HG02885 (cell line): ENCODE measurements at regions not wholly inside any gene's neighbourhood (a gene's known extent, or its start where the extent isn't known, plus 50 kb on each side); places are given as distances from the start of the nearest gene placed in this dataset.
"Not testable (repeated sequence)": the region's sequence is repeated elsewhere in the genome, so short reads cannot be mapped to it uniquely, and the experiment has no call there.

Experiments
- ATAC-seq: cut with Tn5 transposase; IDR thresholded peaks from one replicate; pipeline ENCODE4 v1.9.1; 2021; ENCODE audit warnings: mild to moderate bottlenecking; ENCODE audit not compliant: unreplicated experiment, poor library complexity

- no peak for ATAC-seq
Measured at GRCh38 chr1:80153762-80154161, 1147.2 kb upstream of the ADGRL4 start.

- ATAC-seq = no peak
Measured at GRCh38 chr1:80143361-80143760, 1136.8 kb upstream of the ADGRL4 start.

GRCh38 chr1:80137946-80138602 is 1131.5 kb upstream of the ADGRL4 start:
- ATAC-seq = not testable (repeated sequence)

GRCh38 chr1:80113168-80114038 is 1106.9 kb upstream of the ADGRL4 start:
- no peak for ATAC-seq

GRCh38 chr1:80101159-80101558 is 1094.6 kb upstream of the ADGRL4 start:
- no peak for ATAC-seq

GRCh38 chr1:80099713-80100112 is 1093.2 kb upstream of the ADGRL4 start:
- ATAC-seq = no peak

- no peak for ATAC-seq
Measured at GRCh38 chr1:80085067-80085466, 1078.5 kb upstream of the ADGRL4 start.

GRCh38 chr1:80083892-80084291 is 1077.4 kb upstream of the ADGRL4 start:
- no peak for ATAC-seq

GRCh38 chr1:80076469-80076868 is 1069.9 kb upstream of the ADGRL4 start:
- ATAC-seq = no peak

GRCh38 chr1:80075351-80075750 is 1068.8 kb upstream of the ADGRL4 start:
- ATAC-seq = no peak

GRCh38 chr1:80072563-80072962 is 1066.0 kb upstream of the ADGRL4 start:
- no peak for ATAC-seq

- ATAC-seq = no peak
Measured at GRCh38 chr1:80066060-80066459, 1059.5 kb upstream of the ADGRL4 start.

GRCh38 chr1:80064524-80064923 is 1058.0 kb upstream of the ADGRL4 start:
- no peak for ATAC-seq

- ATAC-seq = no peak
Measured at GRCh38 chr1:80059940-80060339, 1053.4 kb upstream of the ADGRL4 start.

- no peak for ATAC-seq
Measured at GRCh38 chr1:80056179-80056578, 1049.6 kb upstream of the ADGRL4 start.

- no peak for ATAC-seq
Measured at GRCh38 chr1:80054129-80054528, 1047.6 kb upstream of the ADGRL4 start.

GRCh38 chr1:80053613-80054012 is 1047.1 kb upstream of the ADGRL4 start:
- ATAC-seq = no peak

- no peak for ATAC-seq
Measured at GRCh38 chr1:80050523-80050922, 1044.0 kb upstream of the ADGRL4 start.

GRCh38 chr1:80050085-80050484 is 1043.6 kb upstream of the ADGRL4 start:
- no peak for ATAC-seq

GRCh38 chr1:80048716-80049115 is 1042.2 kb upstream of the ADGRL4 start:
- no peak for ATAC-seq

GRCh38 chr1:80047791-80048190 is 1041.3 kb upstream of the ADGRL4 start:
- ATAC-seq = no peak

- ATAC-seq = no peak
Measured at GRCh38 chr1:80044662-80045061, 1038.1 kb upstream of the ADGRL4 start.
